NCI-H774 (cell line): ENCODE measurements at regions not wholly inside any gene's neighbourhood (a gene's known extent, or its start where the extent isn't known, plus 50 kb on each side); places are given as distances from the start of the nearest gene placed in this dataset.
"Not testable (repeated sequence)": the region's sequence is repeated elsewhere in the genome, so short reads cannot be mapped to it uniquely, and the experiment has no call there.

Source experiments
- DNase-seq: peaks from one replicate; lab custom pipeline; 2025; lab: John Stamatoyannopoulos, UW

- no peak for DNase-seq
Measured at GRCh38 chr2:7849027-7849426, 832.8 kb upstream of the ID2 start.

GRCh38 chr2:7849531-7849930, 832.3 kb upstream of the ID2 start:
- no peak for DNase-seq

- no peak for DNase-seq
Measured at GRCh38 chr2:7852546-7852945, 829.3 kb upstream of the ID2 start.

GRCh38 chr2:7857904-7858303, 824.0 kb upstream of the ID2 start:
- no peak for DNase-seq

- DNase-seq, result no peak
Measured at GRCh38 chr2:7858624-7859023, 823.2 kb upstream of the ID2 start.

GRCh38 chr2:7860693-7861092, 821.2 kb upstream of the ID2 start:
- DNase-seq, result no peak

GRCh38 chr2:7861910-7862702, 819.8 kb upstream of the ID2 start:
- DNase-seq, result no peak

- no peak for DNase-seq
Measured at GRCh38 chr2:7866104-7866503, 815.8 kb upstream of the ID2 start.

GRCh38 chr2:7866825-7867224, 815.0 kb upstream of the ID2 start:
- no peak for DNase-seq

GRCh38 chr2:7867867-7868266, 814.0 kb upstream of the ID2 start:
- DNase-seq, result no peak

- no peak for DNase-seq
Measured at GRCh38 chr2:7868836-7869235, 813.0 kb upstream of the ID2 start.

- DNase-seq, result not testable (repeated sequence)
Measured at GRCh38 chr2:7876445-7876844, 805.4 kb upstream of the ID2 start.

- DNase-seq, result not testable (repeated sequence)
Measured at GRCh38 chr2:7878266-7878665, 803.6 kb upstream of the ID2 start.

GRCh38 chr2:7878786-7879482, 802.9 kb upstream of the ID2 start:
- no peak for DNase-seq

- no peak for DNase-seq
Measured at GRCh38 chr2:7879483-7879835, 802.4 kb upstream of the ID2 start.

GRCh38 chr2:7880126-7880525, 801.7 kb upstream of the ID2 start:
- DNase-seq, result no peak

GRCh38 chr2:7880566-7880965, 801.3 kb upstream of the ID2 start:
- peak; percentile 26 for DNase-seq

- DNase-seq, result no peak
Measured at GRCh38 chr2:7881063-7881462, 800.8 kb upstream of the ID2 start.

GRCh38 chr2:7881466-7881865, 800.4 kb upstream of the ID2 start:
- no peak for DNase-seq

GRCh38 chr2:7882296-7882695, 799.6 kb upstream of the ID2 start:
- DNase-seq, result no peak

GRCh38 chr2:7884338-7884737, 797.5 kb upstream of the ID2 start:
- no peak for DNase-seq

GRCh38 chr2:7886666-7887065, 795.2 kb upstream of the ID2 start:
- no peak for DNase-seq

- no peak for DNase-seq
Measured at GRCh38 chr2:7887441-7887840, 794.4 kb upstream of the ID2 start.

GRCh38 chr2:7888876-7889275, 793.0 kb upstream of the ID2 start:
- no peak for DNase-seq
